ENCODE measurements at regions not wholly inside any gene's neighbourhood (a gene's known extent, or its start where the extent isn't known, plus 50 kb on each side); places are given as distances from the start of the nearest gene placed in this dataset.

DNA sequence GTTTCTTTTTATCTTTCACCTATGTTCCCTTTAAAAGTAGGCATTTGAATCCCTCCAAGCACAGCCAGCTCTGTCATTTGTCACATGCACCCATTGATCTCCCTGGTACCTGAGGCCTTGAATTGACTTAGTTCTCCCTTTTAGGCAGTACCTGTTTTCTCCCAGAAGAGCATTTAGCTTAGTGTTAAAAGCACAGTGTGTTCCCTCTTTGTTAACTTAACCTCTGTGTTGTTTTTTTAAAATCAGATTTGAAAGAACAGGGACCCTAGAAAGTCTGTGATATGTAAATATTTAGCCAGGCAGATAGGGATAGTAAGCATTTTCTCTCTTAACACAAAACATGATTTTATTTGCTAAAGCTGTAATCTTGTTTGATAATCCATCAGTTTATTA lies 113.8 kb upstream of the SPATA31D4 start:
- Histone ChIP-seq H3K36me3 (ENCODE audit: control insufficient read depth, insufficient read depth, low read length) (no peaks in the 10 kb centered on the region), H3K27ac (ENCODE audit: low read length) (peak overlapping the region; percentile 25), H3K4me1 (ENCODE audit: control insufficient read depth, insufficient read depth, low read length) (peaks cover 17% of the 10 kb centered on the region), H3K4me3 (ENCODE audit: low read length) (no peak overlapping the region), H3K9me3 (ENCODE audit: control insufficient read depth, insufficient read depth, low read length) (no peaks in the 10 kb centered on the region), H3K27me3 (ENCODE audit: control insufficient read depth, insufficient read depth, low read length) (no peaks in the 10 kb centered on the region)
- peaks cover 31 to 35% of the 10 kb centered on the region in 2 donors for H3K4me1 Mint-ChIP-seq
- peak overlapping the region; percentile 55 to 74 for H3K27ac Mint-ChIP-seq
- peak overlapping the region; percentile 76 for H3K4me3 Mint-ChIP-seq
- TF ChIP-seq, protein P1, sequence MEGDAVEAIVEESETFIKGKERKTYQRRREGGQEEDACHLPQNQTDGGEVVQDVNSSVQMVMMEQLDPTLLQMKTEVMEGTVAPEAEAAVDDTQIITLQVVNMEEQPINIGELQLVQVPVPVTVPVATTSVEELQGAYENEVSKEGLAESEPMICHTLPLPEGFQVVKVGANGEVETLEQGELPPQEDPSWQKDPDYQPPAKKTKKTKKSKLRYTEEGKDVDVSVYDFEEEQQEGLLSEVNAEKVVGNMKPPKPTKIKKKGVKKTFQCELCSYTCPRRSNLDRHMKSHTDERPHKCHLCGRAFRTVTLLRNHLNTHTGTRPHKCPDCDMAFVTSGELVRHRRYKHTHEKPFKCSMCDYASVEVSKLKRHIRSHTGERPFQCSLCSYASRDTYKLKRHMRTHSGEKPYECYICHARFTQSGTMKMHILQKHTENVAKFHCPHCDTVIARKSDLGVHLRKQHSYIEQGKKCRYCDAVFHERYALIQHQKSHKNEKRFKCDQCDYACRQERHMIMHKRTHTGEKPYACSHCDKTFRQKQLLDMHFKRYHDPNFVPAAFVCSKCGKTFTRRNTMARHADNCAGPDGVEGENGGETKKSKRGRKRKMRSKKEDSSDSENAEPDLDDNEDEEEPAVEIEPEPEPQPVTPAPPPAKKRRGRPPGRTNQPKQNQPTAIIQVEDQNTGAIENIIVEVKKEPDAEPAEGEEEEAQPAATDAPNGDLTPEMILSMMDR (IDR thresholded peaks at IDR 0.05): no peak
- no peaks in the 10 kb centered on the region for H3K36me3 Mint-ChIP-seq
- no peaks in the 10 kb centered on the region for H3K9me3 Mint-ChIP-seq
- no peaks in the 10 kb centered on the region for H3K27me3 Mint-ChIP-seq (ENCODE audit: low read depth in 2 of 2)
- intact Hi-C loops (cut with micrococcal nuclease): no loop called here
- no peak for DNase-seq
- no peak for ATAC-seq

DNA sequence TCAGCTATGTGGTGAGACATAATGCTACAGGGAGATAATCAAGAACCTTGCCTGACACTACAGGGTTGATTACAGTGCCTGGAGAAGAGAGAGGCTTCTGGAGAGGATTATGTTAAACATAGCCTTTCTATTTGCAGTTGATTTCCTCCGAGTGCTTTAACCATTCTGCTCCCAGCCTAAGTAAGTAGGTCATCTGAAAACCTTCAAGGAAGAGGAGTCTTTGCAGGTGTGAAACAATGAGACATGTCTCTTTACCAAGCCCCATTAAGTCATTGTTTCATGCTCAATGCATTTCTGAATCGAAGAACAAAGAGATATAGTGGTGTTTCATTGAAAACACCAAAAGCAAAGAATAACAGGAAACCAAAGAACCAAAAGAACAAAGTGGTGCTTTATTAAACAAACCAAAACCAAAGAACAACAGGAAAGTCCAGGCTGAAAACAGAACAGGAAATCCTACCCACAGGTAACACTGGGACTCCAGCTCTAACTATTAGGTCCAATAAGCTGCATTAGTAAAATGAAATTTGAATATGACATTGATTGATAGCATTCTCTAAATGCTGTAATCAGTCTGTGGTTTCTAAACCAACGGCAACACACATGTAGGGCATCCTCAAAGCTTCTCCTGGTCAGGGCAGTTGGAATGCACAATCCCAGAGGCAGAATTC lies 113.3 kb upstream of the SPATA31D4 start:
- Mint-ChIP-seq H3K4me1 (peaks cover 36 to 41% of the 10 kb centered on the region in 2 donors), H3K36me3 (no peaks in the 10 kb centered on the region), H3K27me3 (ENCODE audit: low read depth in 2 of 2) (no peaks in the 10 kb centered on the region), H3K9me3 (no peaks in the 10 kb centered on the region), H3K27ac (peak overlapping the region; percentile 55 to 74), H3K4me3 (peak overlapping the region; percentile 76)
- Histone ChIP-seq H3K4me3 (ENCODE audit: low read length) (no peak overlapping the region), H3K27ac (ENCODE audit: low read length) (peak overlapping the region; percentile 25), H3K9me3 (ENCODE audit: control insufficient read depth, insufficient read depth, low read length) (no peaks in the 10 kb centered on the region), H3K36me3 (ENCODE audit: control insufficient read depth, insufficient read depth, low read length) (no peaks in the 10 kb centered on the region), H3K4me1 (ENCODE audit: control insufficient read depth, insufficient read depth, low read length) (peaks cover 20% of the 10 kb centered on the region), H3K27me3 (ENCODE audit: control insufficient read depth, insufficient read depth, low read length) (no peaks in the 10 kb centered on the region)
- intact Hi-C loops (cut with micrococcal nuclease): no loop called here
- DNase-seq (peak in 1 of 2 donors; percentile 4), ATAC-seq (peak; percentile 34 to 64 (median 52))
- TF ChIP-seq, protein P1 (IDR thresholded peaks at IDR 0.05): no peak
- 0% methylated on average over 2 of the region's 3 CpGs for WGBS (ENCODE audit: insufficient coverage)

DNA sequence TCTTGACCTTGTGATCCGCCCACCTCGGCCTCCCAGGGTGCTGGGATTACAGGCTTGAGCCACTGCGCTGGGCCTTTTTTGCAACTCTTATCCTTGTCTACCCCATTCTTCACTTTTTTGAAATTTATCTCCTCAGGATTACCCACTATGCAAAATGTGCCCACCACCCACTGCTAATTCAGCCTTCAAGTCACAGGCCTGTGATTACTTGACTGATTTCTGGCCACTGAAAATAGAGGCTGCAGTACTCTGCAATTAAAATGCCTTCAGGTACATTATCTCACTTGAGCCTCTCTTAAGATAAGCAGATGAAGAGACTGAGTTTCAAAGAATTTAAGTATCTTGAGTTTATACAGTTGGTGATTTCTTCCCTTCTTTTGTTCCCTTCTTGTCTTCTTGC lies 112.4 kb upstream of the SPATA31D4 start:
- intact Hi-C loops (cut with micrococcal nuclease): no loop called here
- no peak overlapping the region for H3K4me3 ChIP-seq (ENCODE audit: low read length)
- DNase-seq: no peak
- H3K4me1 ChIP-seq (ENCODE audit: control insufficient read depth, insufficient read depth, low read length): peaks cover 21% of the 10 kb centered on the region
- Mint-ChIP-seq H3K36me3 (no peaks in the 10 kb centered on the region), H3K4me3 (peak overlapping the region; percentile 19), H3K9me3 (no peaks in the 10 kb centered on the region), H3K27ac (peak overlapping the region in 1 of 2 donors; percentile 74), H3K4me1 (peaks cover 43 to 48% of the 10 kb centered on the region in 2 donors), H3K27me3 (ENCODE audit: low read depth in 2 of 2) (no peaks in the 10 kb centered on the region)
- TF ChIP-seq, protein P1 (IDR thresholded peaks at IDR 0.05): no peak
- ATAC-seq: no peak
- no peak overlapping the region for H3K27ac ChIP-seq (ENCODE audit: low read length)
- no peaks in the 10 kb centered on the region for H3K27me3 ChIP-seq (ENCODE audit: control insufficient read depth, insufficient read depth, low read length)
- no peaks in the 10 kb centered on the region for H3K9me3 ChIP-seq (ENCODE audit: control insufficient read depth, insufficient read depth, low read length)
- WGBS (ENCODE audit: insufficient coverage): 96% methylated on average over 3 of the region's 3 CpGs
- H3K36me3 ChIP-seq (ENCODE audit: control insufficient read depth, insufficient read depth, low read length): no peaks in the 10 kb centered on the region

DNA sequence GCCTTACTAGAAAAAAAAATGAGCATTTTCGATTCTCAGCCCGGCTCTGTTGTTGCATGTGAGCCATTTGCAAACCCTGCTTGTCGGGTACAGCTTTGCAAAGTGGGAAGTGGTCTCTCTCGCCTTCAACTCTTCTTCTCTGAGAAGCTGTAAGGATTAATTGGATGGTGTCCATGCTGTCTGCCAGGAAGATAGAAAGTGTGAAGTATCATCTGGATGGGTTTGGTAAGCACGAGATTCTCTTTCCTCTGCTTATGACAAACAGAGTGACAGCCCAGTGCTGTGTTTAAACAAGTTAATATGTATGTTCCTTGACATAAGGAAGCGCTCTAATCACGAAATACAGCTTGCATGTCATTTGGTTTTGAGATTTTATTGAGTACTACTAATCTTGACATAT lies 109.1 kb upstream of the SPATA31D4 start:
- Mint-ChIP-seq H3K4me1 (peaks cover 59 to 61% of the 10 kb centered on the region in 2 donors), H3K36me3 (no peaks in the 10 kb centered on the region), H3K27me3 (ENCODE audit: low read depth in 2 of 2) (no peaks in the 10 kb centered on the region), H3K27ac (no peak overlapping the region), H3K4me3 (no peak overlapping the region), H3K9me3 (no peaks in the 10 kb centered on the region)
- TF ChIP-seq, protein P1 (IDR thresholded peaks at IDR 0.05): no peak
- H3K4me1 ChIP-seq (ENCODE audit: control insufficient read depth, insufficient read depth, low read length): peaks cover 27% of the 10 kb centered on the region
- ATAC-seq: no peak
- no peak overlapping the region for H3K4me3 ChIP-seq (ENCODE audit: low read length)
- no peaks in the 10 kb centered on the region for H3K27me3 ChIP-seq (ENCODE audit: control insufficient read depth, insufficient read depth, low read length)
- no peak for DNase-seq
- WGBS (ENCODE audit: insufficient coverage): 66% methylated on average over 7 of the region's 7 CpGs
- H3K9me3 ChIP-seq (ENCODE audit: control insufficient read depth, insufficient read depth, low read length): no peaks in the 10 kb centered on the region
- no peaks in the 10 kb centered on the region for H3K36me3 ChIP-seq (ENCODE audit: control insufficient read depth, insufficient read depth, low read length)
- intact Hi-C loops (cut with micrococcal nuclease): no loop called here
- H3K27ac ChIP-seq (ENCODE audit: low read length): no peak overlapping the region

Measured in natural killer cell (primary cell).